HCT116 (cell line): ENCODE measurements at regions not wholly inside any gene's neighbourhood (a gene's known extent, or its start where the extent isn't known, plus 50 kb on each side); places are given as distances from the start of the nearest gene placed in this dataset.

Experiments
- CTCF ChIP-seq, 3 experiments: fragments of 200-600 bp in 1 of 3; sonication (generic) in 1 of 3; IDR thresholded peaks in 2 of 3; conservative IDR thresholded peaks in 1 of 3; 2 replicates each; pipeline ENCODE4 v1.5.1; 2012 to 2017; ENCODE audit warnings: low read depth in 2 of 3, low read length in 2 of 3, antibody characterized with exemption in 1 of 3, borderline replicate concordance in 1 of 3, control low read depth in 1 of 3, mild to moderate bottlenecking in 1 of 3, mixed read lengths in 1 of 3, mixed run types in 1 of 3, moderate library complexity in 1 of 3; ENCODE audit not compliant: insufficient read depth in 1 of 3
- EZH2 ChIP-seq: fragments of 200-600 bp; sonication (generic); IDR thresholded peaks from 2 replicates; pipeline ENCODE4 v1.6.1; 2017; ENCODE audit warnings: antibody characterized with exemption, mixed run types
- FOSL1 ChIP-seq: IDR thresholded peaks from 2 replicates; pipeline ENCODE4 v1.6.1; 2012; ENCODE audit warnings: low read depth
- POLR2A ChIP-seq: IDR thresholded peaks from 2 replicates; pipeline ENCODE4 v1.7.0; 2011; ENCODE audit warnings: borderline replicate concordance; ENCODE audit not compliant: insufficient read depth, insufficient read length; ENCODE audit errors: extremely low read depth
- POLR2AphosphoS5 ChIP-seq: IDR thresholded peaks from 2 replicates; pipeline ENCODE4 v1.6.1; 2011; ENCODE audit warnings: mild to moderate bottlenecking, low read depth, low read length, moderate library complexity
- REST ChIP-seq: IDR thresholded peaks from 2 replicates; pipeline ENCODE4 v1.6.1; 2012; ENCODE audit warnings: low read depth
- SP1 ChIP-seq: IDR thresholded peaks from 2 replicates; pipeline ENCODE4 v1.6.1; 2012; ENCODE audit warnings: low read depth
- TCF7L2 ChIP-seq: IDR thresholded peaks from 2 replicates; pipeline ENCODE4 v1.7.0; 2011; ENCODE audit warnings: borderline replicate concordance, inconsistent platforms; ENCODE audit not compliant: insufficient read depth, insufficient read length; ENCODE audit errors: extremely low read depth
- ZNF274 ChIP-seq: fragments of 200-500 bp; sonication (Bioruptor generic); IDR thresholded peaks from 2 replicates; pipeline ENCODE4 v1.6.1; 2014; ENCODE audit warnings: mild to moderate bottlenecking, low read depth, low read length, inconsistent platforms

GRCh38 chr1:187469836-187470235 is 641.1 kb downstream of the PLA2G4A start:
- no peak for TF ChIP-seq EZH2
- no peak for TF ChIP-seq POLR2AphosphoS5
- TF ChIP-seq CTCF (IDR thresholded peaks at IDR 0.05 in 2 of 3, conservative IDR thresholded peaks at IDR 0.05 in 1 of 3; ENCODE audit: borderline replicate concordance in 1 of 3, insufficient read depth in 1 of 3, low read depth in 2 of 3, low read length in 2 of 3), result no peak
- no peak for TF ChIP-seq POLR2A
- TF ChIP-seq TCF7L2, result no peak
- TF ChIP-seq ZNF274, result no peak
- TF ChIP-seq REST, result no peak
- TF ChIP-seq FOSL1, result no peak
- no peak for TF ChIP-seq SP1
